ENCODE measurements at regions not wholly inside any gene's neighbourhood (a gene's known extent, or its start where the extent isn't known, plus 50 kb on each side); places are given as distances from the start of the nearest gene placed in this dataset.

- TF ChIP-seq POLR2A (IDR thresholded peaks at IDR 0.05) (no peak), CTCF (IDR thresholded peaks at IDR 0.05) (no peak)
Observed at GRCh38 chr2:43083710-43084698, 142.4 kb downstream of the ZFP36L2 start.

Measured in body of pancreas (tissue), 4 donors.